ENCODE measurements at regions not wholly inside any gene's neighbourhood (a gene's known extent, or its start where the extent isn't known, plus 50 kb on each side); places are given as distances from the start of the nearest gene placed in this dataset.
"Not testable (repeated sequence)": the region's sequence is repeated elsewhere in the genome, so short reads cannot be mapped to it uniquely, and the experiment has no call there.

GRCh38 chr5:164497311-164498064 lies 992.1 kb downstream of the MAT2B start:
- no peak for DNase-seq (ENCODE audit: low read depth)

DNA sequence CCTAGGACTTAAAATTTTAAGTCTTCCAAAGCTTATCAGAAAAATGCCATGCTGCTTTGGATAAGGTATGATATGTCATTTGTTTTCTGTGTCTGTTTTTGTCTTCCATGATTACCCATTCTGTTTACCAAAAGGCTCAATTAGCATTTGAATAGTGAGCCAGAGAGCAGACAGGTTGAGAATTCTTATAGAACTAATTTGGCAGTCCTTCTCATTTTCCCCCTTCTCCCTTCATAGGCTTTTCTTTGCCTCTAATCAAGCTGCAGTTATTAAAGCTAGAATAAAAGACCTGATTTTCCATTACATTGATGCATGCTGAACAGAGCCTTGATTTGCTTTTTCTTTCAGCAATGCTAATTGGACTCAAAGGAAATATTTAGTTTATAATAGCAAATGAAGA lies 993.0 kb downstream of the MAT2B start:
- no peak for DNase-seq (ENCODE audit: low read depth)

GRCh38 chr5:164500856-164501255 lies 995.4 kb downstream of the MAT2B start:
- no peak for DNase-seq (ENCODE audit: low read depth)

GRCh38 chr5:164501344-164501743 lies 995.9 kb downstream of the MAT2B start:
- DNase-seq (ENCODE audit: low read depth), result no peak

DNA sequence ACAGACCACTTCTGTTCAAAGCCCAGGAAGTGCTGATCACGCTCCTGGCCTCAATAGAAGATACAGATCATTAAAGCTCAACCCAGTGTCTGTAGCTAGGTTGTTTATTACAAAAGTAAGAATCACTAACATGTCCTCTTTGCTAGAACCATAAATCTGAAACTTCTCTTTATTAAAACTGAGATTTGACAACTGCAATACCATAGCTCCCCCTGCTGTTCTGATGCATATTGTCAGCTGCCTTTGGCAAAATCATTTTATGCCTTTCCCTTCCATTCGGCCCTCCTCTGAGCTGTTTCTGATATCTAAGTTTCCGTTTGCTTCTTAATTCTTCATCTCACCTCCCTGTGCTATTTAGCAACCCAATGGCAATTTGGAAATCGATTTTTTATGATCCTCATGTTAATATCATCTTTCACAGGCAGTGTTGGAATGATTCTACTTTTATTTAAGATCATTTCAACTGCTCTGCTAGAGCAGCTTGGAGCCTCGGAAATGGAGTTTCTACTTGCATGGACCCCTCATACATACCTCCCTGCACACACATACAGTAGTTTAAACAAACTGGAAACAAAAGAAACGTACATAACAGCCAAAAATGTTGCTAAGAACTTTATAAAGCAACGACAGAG lies 998.8 kb downstream of the MAT2B start:
- DNase-seq (ENCODE audit: low read depth), result peak; percentile 30

DNA sequence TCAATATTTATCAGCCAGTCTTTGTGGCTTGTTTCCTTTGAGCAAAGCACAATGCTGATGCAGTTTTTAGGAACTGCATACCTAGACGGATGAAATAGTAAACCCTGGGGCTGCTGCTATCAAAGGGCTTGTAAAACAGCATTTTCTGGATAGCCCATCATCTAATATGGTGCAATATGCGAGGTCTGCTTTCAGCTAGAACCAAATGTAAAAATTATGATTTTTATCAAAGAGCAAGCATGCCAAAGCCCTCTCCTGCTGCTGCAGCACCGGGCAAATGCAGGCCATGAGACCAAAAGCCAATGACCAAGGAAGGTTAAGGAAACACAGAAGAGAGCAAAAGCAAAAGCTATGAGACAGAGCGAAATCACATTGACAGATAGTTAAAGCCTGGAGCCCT lies 1000.4 kb downstream of the MAT2B start:
- no peak for DNase-seq (ENCODE audit: low read depth)

GRCh38 chr5:164518067-164518740 lies 1012.8 kb downstream of the MAT2B start:
- DNase-seq (ENCODE audit: low read depth), result no peak

GRCh38 chr5:164518741-164519080 lies 1013.3 kb downstream of the MAT2B start:
- DNase-seq (ENCODE audit: low read depth), result no peak

DNA sequence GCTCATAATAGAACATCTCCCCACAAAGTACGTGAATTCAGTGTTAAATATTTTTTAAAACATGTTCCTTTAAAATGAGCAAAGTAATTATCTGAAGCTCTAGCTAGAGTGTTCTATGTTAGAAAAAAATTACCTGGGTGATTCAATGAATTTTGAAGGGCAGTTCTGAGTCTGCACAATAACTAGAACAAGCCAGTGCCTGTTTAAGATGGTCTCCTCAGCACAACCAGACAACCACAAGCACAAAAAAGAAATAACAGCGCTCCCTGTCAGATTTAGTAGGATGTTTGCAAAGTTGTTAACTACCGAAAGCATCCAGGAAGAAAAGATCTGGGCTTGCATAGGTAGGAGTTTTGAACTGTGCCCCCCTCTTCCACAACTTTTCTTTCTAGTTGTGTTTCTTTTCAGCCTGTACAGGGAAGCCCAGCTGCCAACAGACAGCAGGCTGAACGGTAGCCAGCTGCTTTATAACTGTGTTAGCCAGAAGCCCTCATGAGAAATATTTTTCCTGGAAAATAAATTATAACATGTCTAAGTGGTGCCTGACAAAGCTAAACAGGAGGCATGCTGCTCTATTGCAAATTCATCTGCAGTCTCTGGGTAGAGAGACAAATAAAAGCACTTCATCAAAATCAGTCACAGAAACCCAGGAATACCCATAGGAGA lies 1026.9 kb downstream of the MAT2B start:
- DNase-seq (ENCODE audit: low read depth), result no peak

GRCh38 chr5:164533426-164533825 lies 1028.0 kb downstream of the MAT2B start:
- DNase-seq (ENCODE audit: low read depth), result not testable (repeated sequence)

- DNase-seq (ENCODE audit: low read depth), result no peak
Measured at GRCh38 chr5:164540174-164540573, 1034.8 kb downstream of the MAT2B start.

DNA sequence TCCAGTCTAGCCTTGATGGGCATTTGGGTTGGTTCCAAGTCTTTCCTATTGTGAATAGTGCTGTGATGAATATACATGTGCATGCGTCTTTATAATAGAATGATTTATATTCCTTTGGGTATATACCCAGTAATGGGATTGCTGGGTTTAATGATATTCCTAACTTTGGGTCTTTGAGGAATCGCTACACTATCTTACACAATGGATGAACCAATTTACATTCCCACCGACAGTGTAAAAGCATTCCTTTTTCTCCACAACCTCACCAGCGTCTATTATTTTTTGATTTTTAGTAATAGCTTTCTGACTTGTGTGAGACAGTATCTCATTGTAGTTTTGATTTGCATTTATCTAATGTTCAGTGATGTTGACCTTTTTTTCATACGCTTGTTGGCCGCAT lies 1040.1 kb downstream of the MAT2B start:
- no peak for DNase-seq (ENCODE audit: low read depth)

- DNase-seq (ENCODE audit: low read depth), result no peak
Measured at GRCh38 chr5:164553851-164554250, 1048.4 kb downstream of the MAT2B start.

DNA sequence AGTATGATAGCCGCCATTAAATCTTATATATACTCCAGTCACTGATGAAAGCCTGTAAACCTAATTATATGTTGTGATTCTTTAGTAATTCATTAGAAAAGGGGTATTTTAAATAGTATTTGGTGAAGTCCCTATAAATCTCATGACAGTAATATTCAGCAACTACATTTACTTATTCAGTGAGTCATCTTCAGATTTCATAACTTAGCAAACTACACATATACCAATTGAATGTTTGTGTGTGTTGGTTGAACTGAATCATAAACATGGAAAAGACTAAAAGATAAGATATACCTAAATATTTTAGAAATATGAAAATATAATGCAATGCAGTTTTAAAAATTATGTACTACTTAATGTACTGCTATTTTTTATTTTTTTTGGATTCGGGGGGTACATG lies 1050.4 kb downstream of the MAT2B start:
- no peak for DNase-seq (ENCODE audit: low read depth)

DNA sequence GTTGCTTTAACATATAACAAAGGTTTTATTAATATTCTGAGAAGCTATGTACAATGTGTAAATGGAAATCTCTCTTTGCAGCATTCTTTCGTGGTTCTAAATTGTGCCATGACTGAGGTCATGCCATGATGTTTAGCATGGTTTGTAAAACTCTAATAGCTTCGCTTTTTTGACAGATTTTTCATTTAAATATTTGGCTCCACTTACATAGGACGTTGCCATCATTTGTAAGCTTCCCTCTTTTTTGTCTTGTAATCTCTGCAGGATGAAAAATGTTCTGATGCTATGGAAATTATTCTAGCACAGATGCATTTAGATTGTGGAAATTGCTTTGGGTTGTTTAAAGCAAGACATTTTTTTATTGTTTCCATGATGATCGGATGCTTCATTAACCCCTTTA lies 1054.8 kb downstream of the MAT2B start:
- no peak for DNase-seq (ENCODE audit: low read depth)

GRCh38 chr5:164561933-164562872 lies 1056.8 kb downstream of the MAT2B start:
- no peak for DNase-seq (ENCODE audit: low read depth)

- no peak for DNase-seq (ENCODE audit: low read depth)
Measured at GRCh38 chr5:164563370-164563769, 1058.0 kb downstream of the MAT2B start.

DNA sequence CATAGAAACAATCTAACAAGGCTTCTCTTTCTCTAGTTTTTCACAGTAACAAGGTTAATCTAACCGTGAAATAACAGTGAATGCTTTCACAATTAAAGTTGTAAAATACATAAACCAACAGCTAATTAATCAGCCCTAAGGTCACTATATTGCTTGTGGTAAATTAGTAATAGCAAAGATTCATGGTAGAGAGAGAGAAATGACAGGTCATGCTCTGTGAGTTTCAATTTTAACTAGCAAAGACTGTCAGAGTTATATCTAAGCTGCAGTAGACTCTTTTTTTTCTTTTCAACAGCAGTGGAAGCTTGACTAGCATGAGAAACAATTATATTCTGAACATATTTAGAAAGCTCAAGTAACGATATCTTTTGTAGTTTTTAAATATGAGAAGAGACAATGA lies 1068.0 kb downstream of the MAT2B start:
- DNase-seq (ENCODE audit: low read depth), result no peak

- DNase-seq (ENCODE audit: low read depth), result no peak
Measured at GRCh38 chr5:164577201-164577600, 1071.8 kb downstream of the MAT2B start.

DNA sequence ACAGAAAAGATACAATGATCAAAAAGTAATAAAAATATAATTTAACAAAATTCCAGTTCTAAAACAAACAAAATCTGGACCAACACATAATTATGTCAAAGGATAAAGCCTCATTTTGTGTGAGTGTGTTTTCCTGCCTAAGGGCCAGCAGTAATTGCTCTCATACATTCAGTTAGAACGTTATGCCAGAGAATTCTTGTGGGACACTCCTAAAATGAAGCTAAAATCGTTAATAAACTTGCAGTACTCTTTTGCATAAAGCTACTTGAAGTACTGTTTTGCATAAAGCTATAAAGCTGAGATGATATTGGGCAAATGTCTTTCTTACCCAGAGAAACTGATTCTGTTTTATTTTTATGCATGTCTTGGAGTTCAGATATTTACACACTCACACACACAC lies 1072.3 kb downstream of the MAT2B start:
- DNase-seq (ENCODE audit: low read depth), result no peak

DNA sequence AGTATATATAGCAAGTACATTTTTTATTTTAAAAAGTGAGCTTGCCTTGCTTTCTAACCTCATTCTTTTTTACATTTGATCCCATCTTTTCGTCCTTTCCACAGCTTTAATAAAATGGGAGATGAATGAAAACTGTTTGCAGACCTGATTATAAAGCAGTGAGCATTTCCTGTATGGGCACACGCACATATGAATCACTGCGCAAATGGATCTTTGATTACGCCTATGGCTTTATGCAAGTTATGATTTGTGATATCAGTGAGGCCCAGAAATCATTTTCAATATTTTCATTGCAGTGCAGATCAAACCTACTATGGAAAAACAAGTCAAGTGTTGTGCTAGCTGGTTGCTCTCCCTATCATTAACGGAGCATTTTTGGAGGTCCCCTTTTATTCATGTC lies 1073.0 kb downstream of the MAT2B start:
- no peak for DNase-seq (ENCODE audit: low read depth)

DNA sequence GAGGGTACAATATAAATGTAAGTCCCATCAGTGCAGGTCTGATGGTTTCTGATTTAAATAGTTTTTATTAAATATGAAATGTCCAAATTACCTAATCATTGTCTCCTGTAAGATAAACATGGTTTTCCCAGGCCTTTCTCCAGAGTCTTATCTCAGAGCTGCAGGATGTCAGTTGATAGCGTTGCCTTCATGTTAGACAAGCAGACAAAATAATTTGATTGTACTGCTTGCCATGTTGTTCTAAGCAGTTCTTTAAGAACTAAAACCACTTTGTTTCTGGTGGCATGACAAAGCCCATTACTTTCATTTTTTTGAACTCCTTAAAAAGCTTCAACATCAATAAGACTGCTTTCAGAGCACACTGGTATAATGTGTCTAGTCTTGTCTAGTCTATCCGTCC lies 1073.5 kb downstream of the MAT2B start:
- no peak for DNase-seq (ENCODE audit: low read depth)

Measured in RPMI7951 (cell line).